Head of caudate nucleus (tissue), 42 donors: ENCODE measurements at regions not wholly inside any gene's neighbourhood (a gene's known extent, or its start where the extent isn't known, plus 50 kb on each side); places are given as distances from the start of the nearest gene placed in this dataset.

ENCODE experiments used
- DNase-seq, 42 donors: peaks; one replicate each; pipeline versions ENCODE4 v3.0.0 to v3.0.0-alpha.2; 2020 to 2021; ENCODE audit warnings: mixed read lengths in 7 of 42
- intact Hi-C: fragments of 100-400 bp; cut with DNase I; formaldehyde crosslinking; loops from one replicate; pipeline ENCODE4 v1.15.0; 2022

DNA sequence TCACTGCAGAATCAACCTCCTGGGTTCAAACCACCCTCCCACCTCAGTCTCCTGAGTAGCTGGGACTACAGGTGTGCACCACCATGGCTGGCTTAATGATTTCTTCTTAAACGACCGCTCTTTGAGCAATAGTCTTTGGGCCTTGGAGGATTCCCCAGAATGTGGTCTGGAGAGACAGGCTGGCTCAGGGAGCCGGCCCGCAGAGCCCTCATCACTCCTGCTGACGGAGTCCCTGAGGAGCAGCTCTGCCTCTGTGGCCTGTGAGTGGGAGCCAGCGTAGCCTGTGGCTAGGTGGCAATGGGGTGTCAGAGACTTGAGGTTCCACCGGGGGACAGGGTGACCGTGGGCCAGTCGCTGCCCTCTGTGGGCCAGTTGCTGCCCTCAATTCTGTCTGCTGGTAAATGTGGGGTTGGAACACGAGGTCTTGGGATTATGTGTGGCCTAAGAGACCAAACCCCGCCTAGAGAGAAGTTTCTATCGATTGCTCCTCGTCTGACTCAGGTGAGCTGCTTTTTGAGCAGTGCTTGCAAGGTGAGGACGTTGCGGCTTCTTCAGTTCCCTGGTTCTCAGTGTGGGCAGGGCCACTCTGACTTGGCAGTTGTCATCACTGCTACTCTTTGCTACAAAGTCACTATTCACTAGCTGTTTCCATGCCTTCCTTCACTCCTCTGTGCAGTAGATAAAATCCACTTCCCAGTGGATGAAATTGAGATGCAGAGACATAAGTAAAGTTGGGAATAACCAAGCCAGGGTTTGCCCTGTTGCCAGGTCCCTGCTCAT, 124.8 kb upstream of the NECTIN1 start:
- peak in 3 of 42 donors; percentile 6 to 18 (median 11) for DNase-seq
- intact Hi-C loops = no loop called here

GRCh38 chr11:119852741-119853140, 123.7 kb upstream of the NECTIN1 start:
- no peak for DNase-seq

DNA sequence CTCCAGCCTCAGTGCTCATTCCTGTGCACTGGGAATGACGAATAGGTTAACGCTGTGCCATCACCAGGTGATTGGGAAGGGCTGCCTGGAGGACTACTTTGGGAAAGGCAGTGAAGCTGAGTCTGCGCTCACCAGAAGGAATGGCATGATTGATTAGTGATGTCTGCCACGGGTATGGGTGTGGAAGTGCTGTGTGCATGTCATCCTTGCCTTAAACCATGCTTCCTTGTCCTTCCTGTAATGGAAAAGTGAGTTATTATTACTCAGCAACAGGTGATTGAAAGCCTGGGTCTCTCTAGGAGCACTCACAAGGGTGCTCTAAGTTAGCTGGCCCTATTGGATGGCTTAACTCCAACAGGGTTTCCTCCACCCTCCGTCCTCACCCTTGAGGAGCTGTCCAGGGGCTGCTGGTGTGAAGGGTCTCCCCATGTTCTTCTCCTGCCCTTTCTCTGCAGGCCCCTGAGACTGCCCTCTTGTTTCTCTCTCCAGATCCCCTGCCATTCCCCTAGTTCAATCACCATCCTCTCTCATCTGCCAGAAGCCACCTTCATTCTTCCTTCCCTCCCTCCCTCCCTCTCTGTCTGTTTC, 121.9 kb upstream of the NECTIN1 start:
- intact Hi-C loops = no loop called here
- no peak for DNase-seq

More at GRCh38 chr11:119852741-119853140, 123.7 kb upstream of the NECTIN1 start:
- intact Hi-C loops = no loop called here

DNA sequence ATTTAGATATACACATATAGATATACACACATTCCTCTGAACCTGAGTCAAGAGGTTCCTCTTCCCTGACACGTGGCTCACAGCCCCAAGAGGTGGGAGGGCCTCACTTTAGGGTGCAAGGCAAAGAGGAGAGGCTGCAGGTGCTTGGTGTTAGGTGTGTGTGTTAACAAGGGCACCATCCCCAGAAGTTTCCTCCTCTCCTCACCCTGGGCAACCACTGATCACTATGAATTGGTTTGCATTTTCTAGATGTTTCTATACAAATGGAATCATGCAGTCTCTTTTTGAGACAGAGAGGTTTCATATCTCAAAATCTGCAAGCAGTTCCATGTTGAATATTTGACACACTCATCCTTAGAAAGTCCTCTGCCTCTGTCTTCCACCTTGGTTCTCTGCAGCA, 120.9 kb upstream of the NECTIN1 start:
- intact Hi-C loops = no loop called here
- no peak for DNase-seq

DNA sequence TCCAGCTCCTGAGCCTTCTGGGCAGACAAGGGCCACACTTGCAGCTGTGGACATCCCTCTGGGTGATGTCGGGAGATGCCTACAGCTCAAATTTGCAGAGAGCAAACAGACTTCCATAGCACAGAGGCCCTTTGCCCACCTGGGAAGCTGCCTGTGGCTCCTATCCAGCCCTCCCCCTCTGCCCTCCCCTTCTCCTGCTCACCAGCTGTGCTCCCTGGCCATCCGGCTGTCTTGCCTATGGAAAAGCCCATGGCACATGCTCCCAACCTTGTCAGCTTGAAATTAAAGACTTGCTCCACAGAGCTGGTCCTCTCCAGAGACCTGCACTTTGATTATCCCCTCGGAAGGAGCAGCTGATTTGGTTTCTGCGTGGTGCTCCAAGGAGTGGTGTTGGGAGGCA, 118.9 kb upstream of the NECTIN1 start:
- DNase-seq = no peak
- intact Hi-C loops = no loop called here

DNA sequence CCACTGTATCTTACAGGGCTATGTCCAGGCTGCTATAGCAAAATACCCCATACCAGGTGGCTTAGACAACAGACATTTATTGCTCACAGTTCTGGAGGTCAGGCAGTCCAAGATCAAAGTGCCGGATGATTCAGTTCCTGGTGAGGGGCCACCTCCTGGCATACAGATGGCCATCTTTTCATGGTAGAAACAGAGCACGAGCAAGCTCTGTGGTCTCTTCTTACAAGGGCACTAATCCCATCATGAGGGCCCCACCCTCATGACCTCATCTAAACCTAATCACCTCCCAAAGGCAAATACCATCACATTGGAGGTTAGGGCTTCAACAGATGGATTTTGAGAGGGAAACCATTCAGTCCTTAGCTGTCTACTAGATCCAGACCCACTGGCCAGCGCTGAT, 117.4 kb upstream of the NECTIN1 start:
- DNase-seq = no peak
- intact Hi-C loops = no loop called here

DNA sequence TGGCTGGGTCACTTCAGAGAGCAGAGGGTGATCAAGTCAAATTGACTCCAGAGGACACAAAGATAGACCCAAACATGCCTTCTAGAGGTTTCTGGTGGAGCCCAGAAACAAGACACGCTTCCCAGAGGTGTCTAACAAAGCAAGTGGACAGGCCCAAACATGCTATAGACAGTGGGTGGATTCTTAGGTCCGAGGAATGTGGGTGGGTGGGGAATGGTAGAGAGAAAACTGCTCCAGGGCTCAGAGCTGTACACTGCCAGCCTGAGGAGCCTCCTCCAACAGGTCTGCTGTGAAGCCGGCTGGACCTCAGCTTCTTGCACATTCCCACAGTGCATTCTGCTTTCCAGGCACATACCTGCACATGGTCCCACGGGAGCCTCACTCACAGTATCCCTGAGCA, 116.8 kb upstream of the NECTIN1 start:
- intact Hi-C loops = no loop called here
- no peak for DNase-seq

DNA sequence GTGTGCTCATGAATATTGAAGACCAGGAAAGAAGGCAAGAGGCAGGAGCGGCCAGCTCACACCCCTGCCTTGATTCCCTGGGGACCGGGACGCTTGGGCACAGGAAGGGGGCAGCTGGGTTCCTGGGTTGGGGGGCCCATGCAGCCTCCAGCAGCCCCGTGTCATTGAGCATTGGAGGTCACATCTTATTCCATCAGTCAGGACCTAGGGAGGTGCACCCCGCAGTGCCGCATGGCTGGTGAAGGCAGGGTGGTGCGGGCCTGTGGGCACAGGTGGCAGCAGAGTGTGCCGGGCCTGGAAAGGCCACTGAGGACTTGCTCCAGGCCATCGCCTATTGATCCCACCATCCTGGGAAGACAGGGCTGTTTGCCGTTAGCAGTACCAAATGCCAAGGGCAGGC, 116.3 kb upstream of the NECTIN1 start:
- DNase-seq = no peak
- intact Hi-C loops = no loop called here

- no peak for DNase-seq
- intact Hi-C loops = no loop called here
These were observed 115.8 kb upstream of the NECTIN1 start for GRCh38 chr11:119844808-119845207.

GRCh38 chr11:119843877-119844276, 114.9 kb upstream of the NECTIN1 start:
- intact Hi-C loops = no loop called here
- no peak for DNase-seq

DNA sequence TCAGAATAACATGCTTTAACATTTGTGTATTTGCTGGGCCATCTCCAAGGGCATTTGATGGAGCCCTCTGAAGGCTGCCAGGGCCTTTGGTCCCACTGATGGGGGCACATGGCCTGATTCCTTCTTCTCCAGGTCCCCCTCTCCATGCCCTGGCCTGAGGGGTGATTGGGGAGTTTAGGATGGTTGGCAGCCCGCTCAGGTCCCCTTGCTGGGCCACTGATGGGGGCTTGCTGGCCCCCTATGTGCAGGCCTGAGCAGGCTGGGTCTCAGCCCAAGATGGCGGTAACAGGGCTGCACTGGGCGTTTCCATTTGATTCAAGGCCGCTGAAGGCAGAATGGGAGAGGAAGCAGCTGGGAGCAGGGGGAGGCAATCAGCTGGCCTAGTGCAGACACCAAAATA, 113.7 kb upstream of the NECTIN1 start:
- DNase-seq = no peak
- intact Hi-C loops = no loop called here

- intact Hi-C loops = no loop called here
These were observed 110.6 kb upstream of the NECTIN1 start for GRCh38 chr11:119839476-119840133.

DNA sequence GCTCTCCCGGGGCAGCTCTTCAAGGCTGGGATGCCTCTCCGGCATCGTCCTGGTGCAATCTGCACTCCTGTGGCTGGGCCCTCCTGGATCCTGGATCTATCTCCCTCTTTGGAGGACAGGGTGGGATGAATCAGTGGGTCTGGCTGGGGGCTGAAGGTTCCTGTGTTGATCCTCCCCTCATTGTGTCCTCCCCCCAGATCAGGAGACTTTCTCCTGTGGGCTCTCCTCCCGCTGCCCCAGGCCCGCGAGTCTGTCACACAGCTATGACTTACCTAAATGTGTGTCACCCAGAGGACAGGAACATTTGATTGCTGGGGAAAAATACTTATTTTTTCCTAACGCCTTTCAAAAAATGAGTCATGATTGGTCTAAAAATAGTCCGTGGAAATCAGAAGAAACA, 106.8 kb upstream of the NECTIN1 start:
- intact Hi-C loops = no loop called here
- no peak for DNase-seq

More at GRCh38 chr11:119839476-119840133, 110.6 kb upstream of the NECTIN1 start:
- DNase-seq = peak in 4 of 42 donors; percentile 11 to 41 (median 28)

DNA sequence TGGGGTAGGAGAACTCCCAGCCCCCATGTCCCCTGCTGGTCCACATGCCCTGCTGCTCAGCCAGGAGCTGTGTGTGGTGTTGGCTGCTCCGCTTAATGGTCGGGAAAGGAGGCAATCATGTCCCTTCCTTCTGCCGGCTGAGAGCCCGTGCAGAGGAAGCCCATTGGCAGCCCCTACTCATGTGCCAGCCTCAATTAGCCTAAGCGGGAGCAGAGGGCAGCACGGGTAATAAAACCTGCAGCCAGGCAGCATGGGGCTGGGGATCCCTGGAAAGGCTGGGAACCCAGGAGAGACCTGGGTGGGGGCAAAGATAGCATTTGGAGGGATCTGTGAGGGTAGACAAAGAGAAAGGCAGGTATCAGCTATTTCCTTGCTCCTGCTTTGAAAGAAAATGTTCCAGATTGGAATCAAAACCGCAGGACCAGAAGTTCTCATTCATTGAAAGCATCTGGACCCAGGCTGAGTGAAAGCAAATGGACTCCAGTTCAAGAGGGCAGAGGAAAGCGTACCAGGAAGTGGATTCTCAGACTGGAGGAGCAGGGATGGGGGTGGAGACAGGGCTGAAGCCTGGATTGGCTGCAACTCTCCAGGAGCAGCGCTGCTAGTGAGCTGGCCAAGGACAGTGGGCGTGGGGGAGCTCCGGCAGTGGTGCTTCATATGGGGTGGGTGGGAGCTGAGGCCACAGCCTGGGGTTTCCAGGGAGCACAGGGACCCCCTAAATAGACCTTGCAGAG, 103.4 kb upstream of the NECTIN1 start:
- DNase-seq = peak in 1 of 42 donors; percentile 19
- intact Hi-C loops = no loop called here

DNA sequence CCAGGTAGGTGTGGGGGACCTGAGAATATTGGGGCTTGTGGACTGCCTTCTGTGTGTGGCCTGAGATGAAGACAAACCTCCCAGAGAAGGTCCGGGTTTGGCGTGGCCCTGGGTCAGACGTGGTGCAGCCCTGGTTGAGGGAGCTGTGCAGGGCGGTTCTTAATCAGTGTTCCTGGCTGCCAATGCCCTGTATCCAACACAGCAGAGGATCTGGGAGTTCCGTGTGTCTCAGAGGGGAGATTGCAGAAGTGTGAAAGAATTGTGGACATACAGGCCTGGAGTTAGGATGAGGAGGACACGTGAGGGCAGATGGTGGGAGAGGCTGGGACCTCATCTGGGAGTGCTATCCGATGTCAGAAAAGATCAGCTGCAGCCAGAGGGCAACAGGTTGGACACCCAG, 102.0 kb upstream of the NECTIN1 start:
- intact Hi-C loops = no loop called here
- DNase-seq = no peak

- intact Hi-C loops = no loop called here
These were observed 101.4 kb upstream of the NECTIN1 start for GRCh38 chr11:119830400-119830799.

GRCh38 chr11:119829402-119829801, 100.4 kb upstream of the NECTIN1 start:
- intact Hi-C loops = no loop called here
- DNase-seq = no peak

More at GRCh38 chr11:119830400-119830799, 101.4 kb upstream of the NECTIN1 start:
- no peak for DNase-seq

- DNase-seq = no peak
- intact Hi-C loops = no loop called here
These were observed 99.8 kb upstream of the NECTIN1 start for GRCh38 chr11:119828819-119829218.

GRCh38 chr11:119828006-119828405, 99.0 kb upstream of the NECTIN1 start:
- DNase-seq = no peak
- intact Hi-C loops = no loop called here

GRCh38 chr11:119827113-119827512, 98.1 kb upstream of the NECTIN1 start:
- intact Hi-C loops = no loop called here

More at GRCh38 chr11:119827113-119827512, 98.1 kb upstream of the NECTIN1 start:
- no peak for DNase-seq
